Hematopoietic multipotent progenitor cell treated with erythropoietin and hydrocortisone succinate and interleukin-3 and kit ligand, for 15 days (in vitro differentiated cells): ENCODE measurements at regions not wholly inside any gene's neighbourhood (a gene's known extent, or its start where the extent isn't known, plus 50 kb on each side); places are given as distances from the start of the nearest gene placed in this dataset.

Experiments
- DNase-seq: peaks from one replicate; pipeline ENCODE4 v3.0.0-alpha.2; 2015; ENCODE audit warnings: low spot score

DNA sequence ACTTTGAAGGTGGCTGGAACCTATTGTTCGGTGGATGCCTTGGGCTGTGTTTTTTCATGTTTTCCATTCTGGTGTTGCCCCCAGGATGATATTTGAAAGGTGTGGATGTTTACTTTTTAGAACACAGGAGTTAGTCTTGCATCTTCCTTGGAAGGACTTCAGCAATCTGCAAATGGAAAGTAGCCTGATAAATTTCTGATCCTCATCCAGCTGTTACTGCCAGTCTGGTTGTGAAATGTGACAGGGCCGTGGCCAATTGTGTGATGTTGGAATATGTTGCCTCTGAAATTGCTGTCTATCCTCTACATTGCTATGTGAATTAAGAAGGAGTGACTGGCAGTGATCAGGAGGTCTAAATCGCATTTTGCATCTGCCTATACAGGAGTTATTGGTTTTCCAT lies 382.5 kb upstream of the C2CD4B start:
- no peak for DNase-seq

DNA sequence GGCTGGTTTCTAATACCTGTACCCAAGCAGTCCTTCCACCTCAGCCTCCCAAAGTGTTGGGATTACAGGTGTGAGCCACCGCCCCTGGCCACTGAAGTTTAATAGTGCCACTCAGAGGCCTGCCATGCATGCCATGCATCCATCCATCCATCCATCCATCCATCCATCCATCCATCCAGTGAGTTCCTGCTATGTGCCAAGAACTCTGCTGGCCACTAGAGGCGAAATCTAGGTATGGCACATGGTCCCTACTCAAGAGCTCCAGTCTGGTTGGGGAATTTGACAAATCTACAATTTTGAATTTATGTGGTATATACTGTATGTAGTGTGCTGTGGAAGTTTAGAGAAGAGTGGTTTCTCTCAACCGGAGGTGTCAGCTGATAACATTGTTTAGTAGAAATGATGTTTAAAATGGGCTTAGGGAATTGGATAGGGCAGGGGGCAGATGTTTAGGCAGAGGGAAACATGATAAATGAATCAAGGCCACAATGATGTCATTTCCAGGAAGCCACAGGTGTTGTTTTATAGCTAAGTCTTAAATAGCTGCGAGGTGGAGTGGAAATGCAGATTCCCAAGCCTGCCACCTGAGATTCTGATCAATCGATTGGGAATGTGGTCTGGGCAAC lies 384.4 kb upstream of the C2CD4B start:
- peak; percentile 33 for DNase-seq

- DNase-seq = no peak
Measured at GRCh38 chr15:62550106-62550505, 385.0 kb upstream of the C2CD4B start.

GRCh38 chr15:62552444-62552843 lies 387.4 kb upstream of the C2CD4B start:
- no peak for DNase-seq

DNA sequence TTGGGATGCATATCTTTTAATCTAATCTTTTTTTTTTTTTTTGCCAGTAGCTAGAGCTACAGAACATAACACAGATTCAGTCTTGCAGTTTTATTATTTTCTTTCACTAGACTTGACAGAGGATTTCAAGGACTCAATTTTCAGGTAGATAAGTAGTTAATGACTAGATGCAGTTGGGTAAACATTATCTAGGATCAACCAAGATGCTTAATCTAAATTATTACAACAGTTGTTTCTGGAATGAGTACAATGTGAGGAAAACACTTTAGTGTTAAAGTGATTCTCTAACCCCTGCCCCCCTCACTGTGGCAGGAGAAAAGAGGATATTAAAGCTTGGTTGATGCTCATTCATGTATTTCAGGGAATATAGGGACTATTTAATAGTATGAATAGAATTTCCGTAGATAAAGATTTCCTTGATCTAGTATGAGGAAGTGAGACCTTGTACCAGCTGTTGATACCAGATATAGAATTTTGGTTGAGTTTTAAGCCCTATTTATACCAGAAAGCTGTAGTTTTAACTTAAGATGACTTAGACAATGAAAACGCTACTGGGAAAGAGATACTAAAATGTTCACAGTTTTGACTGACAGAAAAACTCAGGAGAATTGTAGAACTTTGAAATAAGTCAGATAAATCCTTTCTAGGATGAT lies 389.0 kb upstream of the C2CD4B start:
- no peak for DNase-seq

- no peak for DNase-seq
Measured at GRCh38 chr15:62558640-62559380, 393.7 kb upstream of the C2CD4B start.

GRCh38 chr15:62559381-62559733 lies 394.3 kb upstream of the C2CD4B start:
- DNase-seq = no peak

GRCh38 chr15:62561059-62561519 lies 396.0 kb upstream of the C2CD4B start:
- no peak for DNase-seq

DNA sequence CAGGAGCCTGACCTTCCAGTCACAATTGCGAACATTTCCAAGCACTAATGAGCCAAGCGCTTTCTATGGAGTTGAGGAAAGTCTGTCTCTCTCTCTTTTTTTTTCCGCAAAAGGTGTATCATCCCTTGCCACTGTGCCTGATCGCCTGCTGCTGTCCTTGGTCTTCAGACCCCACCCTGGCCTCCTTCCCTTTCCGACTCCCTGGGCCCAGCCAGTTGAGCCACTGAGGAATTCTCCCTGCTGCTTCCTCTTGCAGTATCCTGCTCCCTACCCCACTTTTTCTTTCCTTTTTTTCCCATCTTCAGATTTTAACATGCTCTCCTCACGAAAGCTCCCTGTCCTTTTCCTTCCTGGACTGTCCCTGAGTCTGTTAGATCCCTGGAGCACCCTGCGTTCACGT lies 396.5 kb upstream of the C2CD4B start:
- no peak for DNase-seq

GRCh38 chr15:62564886-62565633 lies 400.0 kb upstream of the C2CD4B start:
- DNase-seq = no peak

DNA sequence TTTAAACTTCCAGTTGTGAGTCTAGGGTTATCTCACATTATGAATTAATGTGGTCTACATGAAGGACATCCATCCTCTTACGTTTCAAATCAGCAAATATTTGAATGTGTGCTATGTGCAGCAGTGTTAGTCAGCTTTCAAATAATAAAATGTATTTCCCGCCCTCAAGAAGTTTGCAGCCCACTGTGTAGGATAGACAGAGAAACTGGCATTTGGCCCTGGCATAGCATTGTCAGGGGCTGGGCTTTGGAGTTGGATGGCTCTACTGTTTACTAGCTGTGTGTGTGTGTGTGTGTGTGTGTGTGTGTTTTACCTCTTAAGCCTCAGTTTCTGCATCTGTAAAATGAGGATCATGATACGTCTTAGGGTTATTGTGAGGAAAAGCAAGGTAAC lies 400.5 kb upstream of the C2CD4B start:
- no peak for DNase-seq

GRCh38 chr15:62566248-62566647 lies 401.2 kb upstream of the C2CD4B start:
- DNase-seq = no peak

GRCh38 chr15:62567501-62567900 lies 402.4 kb upstream of the C2CD4B start:
- DNase-seq = no peak

DNA sequence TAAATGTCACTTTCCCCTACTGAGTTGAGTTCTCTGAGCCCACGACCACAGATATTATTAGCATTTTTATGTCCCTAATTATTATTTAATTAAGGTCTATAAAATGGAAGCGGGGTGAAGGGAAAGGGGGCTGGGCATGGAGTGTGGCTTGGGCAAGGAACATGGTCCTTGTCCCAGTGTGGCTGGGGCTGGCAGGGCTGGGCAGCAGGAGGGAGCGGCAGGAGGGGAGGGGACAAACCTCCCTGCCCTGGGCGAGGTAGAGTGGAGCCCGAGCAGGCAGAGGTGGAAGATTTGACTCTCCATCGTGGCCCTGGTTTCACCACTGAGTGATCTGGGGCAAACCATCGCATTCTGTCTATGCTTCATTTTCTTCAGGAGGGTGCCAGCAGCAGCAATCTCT lies 402.9 kb upstream of the C2CD4B start:
- no peak for DNase-seq

DNA sequence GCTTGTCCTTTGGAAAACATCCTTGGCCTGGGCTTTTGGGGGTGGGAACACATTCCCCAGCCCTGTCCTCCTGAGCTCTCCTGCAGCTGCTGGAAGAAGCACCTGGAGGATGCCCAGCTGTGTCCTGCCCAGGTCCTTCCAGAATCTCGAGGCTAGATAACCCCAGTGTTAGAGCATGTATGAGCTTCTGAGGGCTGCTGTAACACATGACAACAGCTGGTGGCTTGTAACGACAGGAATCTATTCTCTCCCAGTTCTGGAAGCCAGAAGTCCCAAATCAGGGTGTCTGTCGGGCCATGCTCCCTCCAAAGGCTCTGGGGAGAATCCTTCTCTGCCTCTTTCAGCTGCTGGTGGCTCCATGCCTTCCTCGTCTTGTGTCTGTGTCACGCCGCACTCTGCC lies 403.6 kb upstream of the C2CD4B start:
- DNase-seq = no peak

- DNase-seq = no peak
Measured at GRCh38 chr15:62569460-62570404, 404.6 kb upstream of the C2CD4B start.

DNA sequence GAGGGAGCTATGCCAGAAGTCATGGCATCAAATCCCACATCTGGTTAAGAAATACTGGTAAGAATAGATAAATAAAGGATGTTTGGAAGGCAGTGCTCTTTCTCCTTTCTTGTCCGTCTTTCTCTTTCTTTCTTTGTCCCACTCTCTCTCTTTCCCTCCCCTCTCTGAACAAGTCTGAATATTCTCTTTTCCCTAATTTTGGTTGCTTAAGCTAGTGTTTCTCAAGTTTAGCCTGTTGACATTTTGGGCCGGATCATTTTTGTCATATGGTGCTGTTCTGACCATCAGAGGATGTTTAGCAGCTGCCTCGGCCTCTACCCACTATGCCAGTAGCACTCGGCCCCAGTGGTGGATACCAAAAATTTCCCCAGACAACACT lies 405.3 kb upstream of the C2CD4B start:
- DNase-seq = no peak

GRCh38 chr15:62571072-62571471 lies 406.0 kb upstream of the C2CD4B start:
- no peak for DNase-seq

- no peak for DNase-seq
Measured at GRCh38 chr15:62572797-62573196, 407.7 kb upstream of the C2CD4B start.

DNA sequence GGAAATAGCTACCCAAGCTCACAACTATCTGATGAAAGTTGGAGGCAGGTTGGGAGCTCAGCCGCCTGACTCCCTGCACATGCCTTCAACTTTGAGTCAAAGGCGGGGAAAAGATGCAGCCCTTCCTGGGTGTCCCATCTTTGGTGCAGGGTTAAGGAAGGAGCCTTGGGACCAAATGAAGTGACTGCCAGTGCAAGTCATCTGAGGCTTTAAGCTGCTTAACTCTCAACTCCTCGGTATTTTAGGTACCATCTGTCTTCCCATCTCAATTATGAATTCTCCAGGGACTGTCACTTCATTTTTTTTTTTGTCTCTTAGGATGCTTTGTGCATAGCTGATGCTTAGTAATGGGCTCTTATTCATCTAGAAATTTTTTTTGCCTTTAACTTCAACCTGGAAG lies 408.8 kb upstream of the C2CD4B start:
- no peak for DNase-seq

- DNase-seq = no peak
Measured at GRCh38 chr15:62578546-62578945, 413.5 kb upstream of the C2CD4B start.

GRCh38 chr15:62578960-62579359 lies 413.9 kb upstream of the C2CD4B start:
- DNase-seq = no peak
